Activated CD4-positive, alpha-beta T cell treated with anti-CD3 and anti-CD28 coated beads for 48 hours (primary cell): ENCODE measurements at regions not wholly inside any gene's neighbourhood (a gene's known extent, or its start where the extent isn't known, plus 50 kb on each side); places are given as distances from the start of the nearest gene placed in this dataset.
"Not testable (repeated sequence)": the region's sequence is repeated elsewhere in the genome, so short reads cannot be mapped to it uniquely, and the experiment has no call there.

Experiments
- DNase-seq: peaks from one replicate; pipeline ENCODE4 v3.0.0-alpha.2; 2020

DNA sequence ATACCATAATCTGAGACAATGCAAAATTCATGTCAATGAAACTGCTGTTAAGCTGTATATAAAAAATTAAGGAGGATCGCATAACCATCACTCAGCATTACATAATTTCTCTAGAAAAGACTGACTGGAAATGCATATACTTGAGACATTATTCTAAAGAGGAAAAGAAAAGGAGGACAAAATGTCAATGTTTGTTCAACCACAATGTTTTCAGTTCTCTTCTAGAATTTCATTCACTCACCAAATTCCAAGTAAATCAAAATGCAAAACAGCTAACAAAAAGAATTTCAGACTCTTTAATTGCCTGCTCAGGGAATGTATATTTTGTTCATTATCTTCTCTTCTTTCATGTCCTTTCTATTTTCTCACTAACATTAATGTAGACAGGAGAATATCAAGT, 106.2 kb upstream of the CCDC28A start:
- no peak for DNase-seq

DNA sequence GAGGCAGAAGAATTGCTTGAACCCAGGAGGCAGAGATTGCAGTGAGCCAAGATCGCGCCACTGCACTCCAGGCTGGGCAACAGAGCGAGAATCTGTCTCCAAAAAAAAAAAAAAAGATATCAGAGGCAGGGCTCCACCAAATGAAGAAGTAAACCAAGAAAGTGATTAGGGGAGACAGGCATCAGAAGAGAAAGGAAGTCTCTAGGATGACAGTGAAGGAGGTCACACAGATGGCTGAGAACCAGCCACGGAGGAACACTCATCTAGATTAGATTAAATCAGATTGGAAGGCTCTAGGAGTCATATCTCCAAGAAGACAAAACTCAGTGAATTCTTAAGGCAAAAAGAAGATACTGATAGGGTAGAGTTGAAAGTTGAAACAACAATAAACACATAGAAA, 102.2 kb upstream of the CCDC28A start:
- DNase-seq = no peak

GRCh38 chr6:138673346-138674014, 100.1 kb upstream of the CCDC28A start:
- DNase-seq = no peak

GRCh38 chr6:138674444-138674843, 99.1 kb upstream of the CCDC28A start:
- DNase-seq = not testable (repeated sequence)

GRCh38 chr6:138677538-138677937, 96.0 kb upstream of the CCDC28A start:
- DNase-seq = no peak

DNA sequence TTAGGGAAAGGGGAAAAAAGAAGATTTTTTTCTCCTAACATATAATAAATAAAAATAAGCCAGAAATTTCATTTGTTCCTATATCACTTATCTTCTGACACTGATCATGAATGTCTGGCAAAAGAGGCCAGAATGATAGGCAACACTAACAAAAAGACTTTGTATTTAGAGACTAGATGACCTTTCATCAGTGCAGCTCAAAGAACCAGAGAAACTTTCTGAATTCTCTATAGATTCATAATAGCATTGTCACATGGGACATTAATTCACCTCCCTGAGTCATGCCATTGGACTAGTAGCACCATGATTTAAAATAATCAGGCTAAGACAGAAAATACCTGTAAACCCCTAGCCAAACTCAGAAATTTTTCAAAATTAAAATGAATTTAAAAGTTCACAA, 95.4 kb upstream of the CCDC28A start:
- no peak for DNase-seq

GRCh38 chr6:138680085-138680484, 93.5 kb upstream of the CCDC28A start:
- DNase-seq = no peak

GRCh38 chr6:138681627-138682026, 91.9 kb upstream of the CCDC28A start:
- DNase-seq = no peak

- DNase-seq = no peak
Measured at GRCh38 chr6:138682704-138683527, 90.7 kb upstream of the CCDC28A start.

DNA sequence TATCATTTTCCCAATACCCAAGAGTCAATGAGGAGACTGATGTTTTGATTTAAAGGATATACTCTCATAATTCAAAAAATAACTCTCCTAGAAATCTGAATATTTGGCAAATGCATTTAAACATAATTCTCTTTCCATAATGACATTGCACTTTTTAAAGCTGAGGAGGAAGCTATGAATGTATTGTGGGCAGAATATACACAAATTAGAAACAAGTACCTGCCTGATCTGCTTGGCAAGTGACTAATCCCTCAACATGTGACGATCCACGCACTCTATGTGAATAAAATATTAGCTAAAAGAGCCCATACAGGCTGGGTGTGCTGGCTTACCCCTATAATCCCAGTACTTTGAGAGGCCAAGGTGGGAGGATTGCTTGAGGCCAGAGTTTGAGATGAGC, 88.3 kb upstream of the CCDC28A start:
- no peak for DNase-seq

DNA sequence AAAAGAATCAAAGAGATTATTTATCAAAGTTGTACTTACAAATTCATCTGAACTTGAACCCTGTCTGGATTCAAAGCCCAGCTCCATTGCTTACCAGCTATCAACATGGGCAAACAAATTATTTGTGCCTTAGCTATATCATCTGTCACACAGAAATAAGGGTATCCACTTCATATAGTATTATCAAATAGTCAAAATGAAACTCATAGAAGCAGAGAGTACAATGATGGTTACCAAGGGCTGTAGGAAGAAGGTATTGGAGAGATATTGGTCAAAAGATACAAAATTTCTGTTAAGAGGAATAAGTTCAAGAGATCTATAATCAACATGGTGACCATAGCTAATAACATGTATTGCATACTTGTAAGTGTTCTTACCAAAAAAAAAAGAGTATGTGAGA, 87.8 kb upstream of the CCDC28A start:
- no peak for DNase-seq

DNA sequence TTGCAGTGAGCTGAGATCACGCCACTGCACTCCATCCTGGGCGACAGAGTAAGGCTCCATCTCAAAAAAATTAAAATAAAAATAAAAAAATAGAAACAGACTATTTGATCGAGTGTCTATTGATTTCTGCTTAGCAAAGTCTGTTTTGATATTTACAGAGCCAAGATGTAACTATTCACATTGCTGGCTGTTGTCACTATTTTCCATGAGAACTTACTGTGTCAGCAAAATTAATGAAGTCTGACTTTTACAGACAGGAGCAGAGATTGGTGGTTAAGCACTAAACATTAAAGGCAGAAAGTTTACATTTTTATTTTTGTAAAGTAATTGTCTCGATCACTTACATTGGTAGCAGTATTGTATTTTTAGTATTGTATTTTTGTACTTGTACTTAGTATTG, 85.0 kb upstream of the CCDC28A start:
- no peak for DNase-seq

DNA sequence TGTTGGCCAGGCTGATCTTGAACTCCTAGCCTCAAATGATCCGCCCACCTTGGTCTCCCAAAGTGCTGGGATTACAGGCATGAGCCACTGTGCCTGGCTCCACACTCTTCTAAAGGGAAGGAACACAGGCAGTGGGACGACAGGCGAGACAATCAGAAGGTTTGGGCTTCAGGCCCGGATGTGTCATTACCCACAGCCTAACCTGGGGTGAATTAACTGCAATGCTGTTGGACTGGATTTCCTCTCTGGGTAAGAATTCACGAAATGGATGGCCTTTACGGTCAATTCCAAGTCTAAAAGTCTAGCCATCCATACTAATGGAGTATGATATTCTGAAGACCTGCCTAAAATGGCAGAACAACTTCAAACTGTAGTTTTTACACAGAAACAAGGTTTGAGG, 83.7 kb upstream of the CCDC28A start:
- no peak for DNase-seq

- DNase-seq = no peak
Measured at GRCh38 chr6:138690975-138691594, 82.5 kb upstream of the CCDC28A start.

DNA sequence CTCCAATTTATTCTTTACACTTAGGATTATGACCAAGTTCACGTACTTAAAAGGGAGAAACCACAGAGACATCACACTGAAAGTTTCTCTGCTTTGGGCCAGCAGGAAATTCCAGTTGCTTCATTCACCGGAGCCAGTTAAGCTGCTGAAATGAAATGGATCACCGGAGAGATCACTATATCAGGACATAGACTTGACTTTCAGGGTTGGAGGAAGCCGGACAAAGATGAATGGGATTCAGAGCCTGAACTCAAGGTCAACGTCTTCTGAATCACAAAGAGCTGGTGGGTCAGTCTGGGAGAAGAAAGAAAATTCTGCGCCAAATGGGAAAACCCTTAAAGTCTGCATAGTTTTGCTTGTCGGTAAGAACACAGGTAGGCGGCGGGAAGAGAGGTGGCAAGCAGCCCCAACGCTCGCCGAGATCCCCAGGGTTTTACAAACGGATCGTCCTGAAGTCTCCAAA, 81.9 kb upstream of the CCDC28A start:
- no peak for DNase-seq

DNA sequence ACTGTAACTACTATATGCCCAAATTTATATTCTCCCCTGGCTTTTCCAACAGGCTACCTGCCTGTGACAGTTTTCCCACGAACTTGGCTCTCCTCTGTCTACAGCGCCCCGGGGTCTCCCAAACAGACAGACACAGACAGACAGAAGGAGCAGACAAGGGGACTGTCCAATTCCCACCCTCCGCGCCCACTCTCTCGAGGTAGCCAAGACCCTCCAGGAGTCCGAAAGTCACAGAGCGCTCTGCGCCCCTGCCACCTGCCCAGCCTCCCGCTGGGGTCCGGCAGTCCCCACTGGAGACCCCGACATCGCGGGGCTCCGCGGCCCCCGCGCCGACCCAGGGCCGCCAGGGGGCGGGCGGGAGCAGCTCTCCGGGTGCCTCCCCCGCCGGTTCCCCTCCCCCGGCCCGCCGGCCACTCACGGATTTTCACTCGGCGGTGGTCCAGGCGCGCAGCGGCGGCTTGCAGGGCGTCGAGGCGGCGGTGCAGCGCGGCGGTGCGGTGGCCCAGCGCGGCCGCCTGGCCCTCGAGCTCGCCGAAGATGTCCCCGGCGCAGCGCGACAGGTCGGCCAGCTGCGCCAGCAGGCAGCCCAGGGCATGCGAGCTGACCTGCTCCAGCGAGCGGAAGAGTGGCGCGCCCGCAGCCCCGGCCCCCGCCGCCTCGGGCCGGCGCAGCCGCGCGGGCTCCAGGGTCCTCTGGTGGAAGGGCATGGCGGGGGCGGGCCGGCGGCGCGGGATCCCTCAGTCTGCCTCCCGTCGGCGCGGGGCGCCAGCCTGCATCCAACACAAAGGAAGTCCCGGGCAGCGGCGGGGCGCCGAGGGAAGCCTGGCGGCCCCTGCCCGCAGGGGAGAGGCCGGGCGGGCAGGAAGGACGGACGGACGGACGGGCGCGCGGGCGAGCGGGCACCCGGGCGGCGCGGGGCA, 81.3 kb upstream of the CCDC28A start:
- DNase-seq = peak; percentile 60

GRCh38 chr6:138692978-138693909, 80.3 kb upstream of the CCDC28A start:
- peak; percentile 29 for DNase-seq

DNA sequence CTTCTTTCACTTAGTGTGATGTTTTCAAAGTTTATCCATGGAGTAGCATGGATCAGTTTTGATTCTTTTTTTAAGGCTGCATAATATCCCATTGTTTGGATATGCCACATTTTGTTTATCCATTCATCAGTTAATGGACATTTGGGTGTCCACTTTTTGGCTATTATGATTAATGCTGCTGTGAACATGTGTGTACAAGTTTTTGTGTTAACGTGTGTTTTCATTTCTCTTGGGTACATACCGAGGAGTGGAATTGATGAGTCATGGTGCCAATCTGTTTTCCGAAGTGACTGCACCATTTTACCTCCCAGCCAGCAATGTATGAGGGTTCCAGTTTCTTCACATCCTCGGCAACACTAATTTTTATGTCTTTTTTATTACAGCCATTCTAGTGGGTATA, 78.4 kb upstream of the CCDC28A start:
- no peak for DNase-seq

GRCh38 chr6:138714493-138714892, 59.1 kb upstream of the CCDC28A start:
- DNase-seq = no peak

DNA sequence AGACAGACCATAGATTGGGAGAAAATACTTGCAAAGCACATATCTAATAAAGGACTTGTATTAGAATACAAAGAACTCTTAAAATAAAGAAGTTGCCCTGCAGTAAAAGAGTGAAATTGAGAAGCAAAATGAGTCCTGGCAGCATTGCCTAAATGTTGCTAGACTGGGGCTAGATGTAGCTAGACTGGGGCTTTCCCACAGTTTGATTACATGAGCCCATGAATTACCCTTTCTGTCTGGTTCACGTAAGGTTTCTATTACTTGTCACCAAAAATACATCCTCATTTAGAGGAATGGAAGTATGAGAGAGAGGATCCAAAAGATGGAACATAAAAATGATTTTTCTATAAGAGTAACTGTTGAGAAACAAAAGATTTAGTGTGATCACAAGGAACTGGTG, 57.6 kb upstream of the CCDC28A start:
- no peak for DNase-seq

- no peak for DNase-seq
Measured at GRCh38 chr6:138716971-138717665, 56.5 kb upstream of the CCDC28A start.
